A673 (cell line): ENCODE measurements at regions not wholly inside any gene's neighbourhood (a gene's known extent, or its start where the extent isn't known, plus 50 kb on each side); places are given as distances from the start of the nearest gene placed in this dataset.
"Not testable (repeated sequence)": the region's sequence is repeated elsewhere in the genome, so short reads cannot be mapped to it uniquely, and the experiment has no call there.

ENCODE experiments used
- BruUV-seq: library from RNA; stranded (reverse); fragments of 400-500 nt; replicated peaks from 2 replicates; lab custom pipeline; 2021; lab: Mats Ljungman, UMichigan
- CTCF ChIA-PET: fragments of 300-600 bp; sonication (Branson Sonifier 250); formaldehyde crosslinking; loops from one replicate; lab custom pipeline; 2022; ENCODE audit warnings: antibody characterized with exemption; lab: Charles Lee
- POLR2A ChIA-PET: fragments of 300-600 bp; sonication (Branson Sonifier 250); formaldehyde crosslinking; loops from one replicate; lab custom pipeline; 2022; ENCODE audit warnings: antibody characterized with exemption; ENCODE audit not compliant: low non-redundant PET; lab: Charles Lee
- DNase-seq: peaks from one replicate; pipeline ENCODE4 v3.0.0-alpha.2; 2015; ENCODE audit warnings: low spot score
- H3K27ac ChIP-seq: fragments of 200-600 bp; sonication (generic); 2 replicates; pipeline ENCODE4 v1.5.1; 2016; ENCODE audit warnings: mixed run types, low read depth, mild to moderate bottlenecking, mixed read lengths, antibody characterized with exemption, low read length; ENCODE audit not compliant: poor library complexity, severe bottlenecking
- H3K27me3 ChIP-seq: fragments of 200-600 bp; sonication (generic); replicated peaks from 2 replicates; pipeline ENCODE4 v1.6.1; 2017; ENCODE audit warnings: mixed run types, low read depth, mild to moderate bottlenecking, mixed read lengths, antibody characterized with exemption, low read length; ENCODE audit not compliant: insufficient read depth, poor library complexity
- H3K36me3 ChIP-seq: fragments of 200-600 bp; sonication (generic); 2 replicates; pipeline ENCODE4 v1.6.1; 2016; ENCODE audit warnings: mixed run types, mild to moderate bottlenecking, mixed read lengths, antibody characterized with exemption, low read length; ENCODE audit not compliant: insufficient read depth, poor library complexity, severe bottlenecking
- H3K4me1 ChIP-seq: fragments of 200-600 bp; sonication (generic); 2 replicates; pipeline ENCODE4 v1.6.1; 2017; ENCODE audit warnings: mixed run types, mild to moderate bottlenecking, mixed read lengths, antibody characterized with exemption, low read length; ENCODE audit not compliant: insufficient read depth, poor library complexity, severe bottlenecking
- H3K4me3 ChIP-seq: fragments of 200-600 bp; sonication (generic); 2 replicates; pipeline ENCODE4 v1.5.1; 2016; ENCODE audit warnings: low read depth, mixed run types, mild to moderate bottlenecking, mixed read lengths, low read length; ENCODE audit not compliant: poor library complexity, severe bottlenecking
- H3K9me3 ChIP-seq: fragments of 200-600 bp; sonication (generic); 2 replicates; pipeline ENCODE4 v1.6.1; 2016; ENCODE audit warnings: mixed run types, low read depth, mild to moderate bottlenecking, mixed read lengths, antibody characterized with exemption, low read length; ENCODE audit not compliant: poor library complexity, severe bottlenecking
- CTCF ChIP-seq: fragments of 300-800, 200-600 bp; sonication (generic); conservative IDR thresholded peaks from 2 replicates; pipeline ENCODE4 v1.5.1; 2017; ENCODE audit warnings: low read depth, mild to moderate bottlenecking, antibody characterized with exemption, low read length, moderate library complexity, mixed read lengths
- EZH2 ChIP-seq: fragments of 200-600 bp; sonication (generic); IDR thresholded peaks from 2 replicates; pipeline ENCODE4 v1.6.1; 2017; ENCODE audit warnings: borderline replicate concordance, low read depth, mild to moderate bottlenecking, mixed read lengths, antibody characterized with exemption, low read length; ENCODE audit not compliant: poor library complexity, severe bottlenecking
- intact Hi-C: fragments of 100-400 bp; cut with micrococcal nuclease; formaldehyde crosslinking; loops from one replicate; pipeline ENCODE4 v1.10.0; 2022; ENCODE audit not compliant: unreplicated experiment

GRCh38 chr11:43165393-43165792 is 146.4 kb upstream of the API5 start:
- DNase-seq, result peak; percentile 39
- BruUV-seq, POLR2A ChIA-PET, H3K9me3 ChIP-seq, H3K4me1 ChIP-seq, CTCF ChIA-PET, H3K36me3 ChIP-seq, H3K27ac ChIP-seq, H3K27me3 ChIP-seq, H3K4me3 ChIP-seq, intact Hi-C loops: not testable (repeated sequence)
- peak; percentile 57 for TF ChIP-seq CTCF

- intact Hi-C loops, H3K27ac ChIP-seq, DNase-seq, H3K4me1 ChIP-seq, CTCF ChIA-PET, BruUV-seq, POLR2A ChIA-PET, H3K4me3 ChIP-seq, H3K36me3 ChIP-seq, H3K9me3 ChIP-seq, H3K27me3 ChIP-seq: not testable (repeated sequence)
Measured at GRCh38 chr11:43168241-43168640, 143.6 kb upstream of the API5 start.

GRCh38 chr11:43172477-43172876 is 139.3 kb upstream of the API5 start:
- no peak for TF ChIP-seq EZH2
- no peak for TF ChIP-seq CTCF
- intact Hi-C loops, result no loop called here
- no peak for DNase-seq
- no peak overlapping the region for H3K4me3 ChIP-seq
- no peaks in the 10 kb centered on the region for H3K36me3 ChIP-seq
- no peak overlapping the region for H3K27ac ChIP-seq
- ChIA-PET POLR2A (no interaction called here), CTCF (no interaction called here)
- peaks cover 9% of the 10 kb centered on the region for H3K4me1 ChIP-seq
- peaks cover 3% of the 10 kb centered on the region for H3K9me3 ChIP-seq
- no TSS peak for BruUV-seq
- H3K27me3 ChIP-seq, result no peaks in the 10 kb centered on the region

- ChIA-PET POLR2A (interaction anchor here (0.5 kb wide), 1 partner anchor 194 kb away, joined by 3 read pairs; no protein-coding TSS in a partner anchor), CTCF (no interaction called here)
- no peak for DNase-seq
- H3K9me3 ChIP-seq, result no peaks in the 10 kb centered on the region
- H3K27ac ChIP-seq, result no peak overlapping the region
- no peaks in the 10 kb centered on the region for H3K36me3 ChIP-seq
- intact Hi-C loops, result no loop called here
- no peaks in the 10 kb centered on the region for H3K27me3 ChIP-seq
- BruUV-seq, result no TSS peak
- H3K4me1 ChIP-seq, result peaks cover 14% of the 10 kb centered on the region
- no peak overlapping the region for H3K4me3 ChIP-seq
- TF ChIP-seq CTCF, result no peak
- TF ChIP-seq EZH2, result no peak
Measured at GRCh38 chr11:43177975-43178374, 133.8 kb upstream of the API5 start.

- H3K27ac ChIP-seq, H3K36me3 ChIP-seq, BruUV-seq, H3K27me3 ChIP-seq, H3K9me3 ChIP-seq, CTCF ChIA-PET, intact Hi-C loops, H3K4me1 ChIP-seq, DNase-seq, H3K4me3 ChIP-seq: not testable (repeated sequence)
- POLR2A ChIA-PET, result interaction anchor here (0.9 kb wide), 1 partner anchor 608 kb away, joined by 6 read pairs; no protein-coding TSS in a partner anchor
Measured at GRCh38 chr11:43194459-43194858, 117.3 kb upstream of the API5 start.
